CD1c-positive myeloid dendritic cell (primary cell): ENCODE measurements at regions not wholly inside any gene's neighbourhood (a gene's known extent, or its start where the extent isn't known, plus 50 kb on each side); places are given as distances from the start of the nearest gene placed in this dataset.
A peak's percentile ranks its signal among the peaks of the same experiment; 100 is the strongest.

Experiments used
- DNase-seq: peaks from one replicate; pipeline ENCODE4 v3.0.0-alpha.2; 2016; ENCODE audit errors: extremely low spot score

DNA sequence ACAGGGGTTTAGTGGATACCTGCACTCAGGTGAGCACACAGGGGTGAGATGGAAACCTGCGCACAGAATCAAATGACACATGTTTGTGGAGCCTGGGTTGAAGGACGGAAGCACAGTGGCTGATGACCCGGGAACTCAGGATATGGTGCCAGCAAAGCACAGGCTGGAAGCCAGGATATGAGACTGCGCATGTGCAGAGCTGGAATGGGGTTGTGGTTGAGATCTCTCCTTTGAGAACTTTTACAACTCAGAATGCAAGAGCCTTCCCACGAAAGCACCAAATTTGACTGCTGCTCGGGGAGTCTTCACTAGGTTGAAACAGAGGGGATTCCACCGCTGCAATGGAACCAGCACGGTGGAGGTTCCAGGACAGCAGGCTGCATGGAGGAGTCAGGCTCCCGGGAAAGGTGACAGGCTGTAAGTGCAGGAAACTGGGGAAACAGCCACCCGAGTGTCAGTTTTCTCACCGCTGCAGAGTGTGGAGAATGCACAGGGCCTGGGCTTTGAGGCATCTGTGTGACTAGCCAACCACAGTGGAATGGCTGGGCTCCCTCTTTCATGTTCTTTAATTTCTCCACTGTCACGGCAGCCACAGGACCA, 133.4 kb upstream of the TCERG1L start:
- no peak for DNase-seq

DNA sequence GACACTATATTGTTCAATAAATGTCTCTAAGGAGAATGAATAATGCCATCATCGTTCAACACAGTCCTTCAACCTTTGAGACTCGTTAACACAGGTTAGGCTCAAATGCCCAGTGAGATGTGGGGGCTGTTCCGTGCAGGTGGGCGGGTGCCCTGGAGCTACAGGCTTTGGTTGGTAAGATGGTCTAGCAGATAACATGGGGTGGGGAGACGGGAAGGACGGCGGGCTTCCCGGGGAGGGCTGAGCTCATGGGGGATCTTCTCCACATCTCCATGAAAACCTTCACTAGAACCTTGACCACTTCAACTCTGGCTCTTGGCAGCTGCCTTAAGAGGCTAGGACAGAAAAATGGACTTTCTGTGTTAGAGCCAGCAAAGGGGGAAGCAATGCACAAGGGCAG, 134.1 kb upstream of the TCERG1L start:
- no peak for DNase-seq

DNA sequence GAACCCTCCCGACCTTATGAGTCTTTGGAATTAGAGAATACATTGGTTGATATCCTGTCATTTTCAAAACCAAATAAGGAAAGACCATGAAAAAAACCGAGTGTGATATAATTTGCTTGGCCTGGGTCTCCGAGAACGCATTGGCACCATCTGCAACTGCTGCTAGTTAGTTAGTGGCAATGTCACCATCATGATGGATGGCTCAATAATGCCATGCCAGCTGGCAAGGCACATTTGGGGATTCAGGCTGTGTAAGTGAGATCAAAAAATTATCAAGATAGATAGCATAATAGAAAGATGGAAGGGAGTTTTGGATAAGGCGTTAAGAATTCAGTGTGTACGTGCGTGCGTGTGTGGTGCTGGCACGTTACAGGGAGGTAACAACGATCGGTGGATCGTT, 134.7 kb upstream of the TCERG1L start:
- DNase-seq, result no peak

DNA sequence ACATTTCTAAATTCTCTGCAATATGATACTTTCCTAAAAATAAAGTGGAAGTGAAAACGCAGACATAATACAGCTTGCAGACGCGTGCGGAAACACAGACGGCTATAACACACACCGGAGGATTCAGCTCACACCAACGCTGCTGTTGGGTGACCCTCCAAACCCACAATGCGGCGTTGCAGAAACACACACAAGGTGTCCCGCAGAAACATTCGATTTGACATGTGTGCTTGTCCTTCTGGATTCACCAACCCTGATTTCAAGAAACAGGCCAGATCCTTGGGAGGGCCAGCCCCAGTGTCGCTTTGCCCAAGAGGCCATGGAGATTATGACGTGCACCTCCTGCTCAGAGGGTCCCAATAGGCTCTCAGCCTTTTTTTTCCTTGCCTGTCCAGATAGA, 136.7 kb upstream of the TCERG1L start:
- DNase-seq, result no peak

DNA sequence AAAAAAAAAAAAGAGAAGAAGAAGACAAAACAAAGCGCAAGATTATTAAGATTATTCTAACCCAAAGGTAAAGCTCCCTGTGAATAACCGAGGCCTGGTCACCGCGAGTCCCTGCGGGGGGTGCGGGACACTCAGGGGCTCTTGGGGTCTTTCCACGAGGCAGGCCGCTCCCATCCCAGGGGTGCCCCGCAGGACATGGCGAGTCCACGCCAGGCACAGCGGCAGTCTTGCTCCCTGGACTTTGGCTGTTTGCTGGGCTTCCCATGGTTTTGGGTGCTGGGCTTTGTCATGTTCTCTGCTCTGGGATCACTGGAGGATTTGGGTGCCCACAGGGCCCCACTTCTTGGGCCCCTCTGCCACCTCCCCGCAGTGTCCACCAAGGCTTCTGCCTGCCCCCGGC, 137.4 kb upstream of the TCERG1L start:
- no peak for DNase-seq

DNA sequence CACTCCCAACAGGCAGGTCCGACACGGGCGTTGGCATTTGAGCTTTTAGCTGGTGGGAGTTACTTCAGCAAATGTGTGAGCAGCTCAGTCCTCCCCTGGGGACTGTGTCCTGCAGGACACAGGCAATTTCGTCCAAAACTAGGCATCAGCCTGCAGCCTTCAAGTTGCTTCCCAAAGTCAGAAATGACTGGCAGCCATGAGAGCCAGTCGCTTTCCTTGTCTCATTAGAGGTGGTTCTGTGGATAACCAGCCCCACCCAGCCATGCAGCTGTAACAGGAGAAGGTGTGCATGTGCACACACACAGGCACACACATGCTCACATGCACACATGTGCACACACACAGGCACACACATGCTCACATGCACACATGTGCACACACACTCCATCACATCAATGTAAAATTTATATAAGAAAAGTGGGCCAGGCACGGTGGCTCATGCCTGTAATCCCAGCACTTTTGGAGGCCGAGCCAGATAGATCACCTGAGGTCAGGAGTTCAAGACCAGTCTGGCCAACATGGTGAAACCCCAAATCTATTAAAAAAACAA, 138.8 kb upstream of the TCERG1L start:
- no peak for DNase-seq

DNA sequence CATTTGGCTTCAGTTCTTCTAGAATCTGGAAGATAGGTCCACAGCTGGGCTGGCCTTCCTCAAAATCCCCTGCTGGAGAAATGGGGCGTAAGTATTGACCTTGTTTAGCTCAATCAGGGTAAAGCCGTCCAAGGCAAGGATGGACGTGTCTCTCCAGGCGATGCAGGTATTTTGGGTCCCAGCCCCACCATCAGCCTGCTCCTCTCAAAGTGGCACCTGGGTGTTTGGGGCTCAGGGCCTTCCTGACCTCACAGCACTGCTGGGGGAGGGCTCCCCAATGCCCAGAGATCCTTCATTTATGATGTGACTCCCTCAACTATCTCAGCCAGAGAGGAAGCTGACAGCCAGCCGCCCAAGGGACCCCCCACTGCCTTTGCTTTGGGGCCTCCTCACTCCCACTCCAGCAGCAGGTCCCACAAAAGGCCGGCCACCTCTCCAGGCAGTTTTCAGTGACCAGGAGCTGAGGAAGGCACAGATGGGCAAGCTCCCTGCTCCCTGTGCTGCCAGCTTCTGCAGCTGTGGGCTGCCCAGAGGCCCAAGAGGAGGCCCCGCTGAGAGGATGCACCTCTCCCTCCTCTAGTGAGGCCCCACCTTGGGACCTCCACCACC, 140.0 kb upstream of the TCERG1L start:
- no peak for DNase-seq

DNA sequence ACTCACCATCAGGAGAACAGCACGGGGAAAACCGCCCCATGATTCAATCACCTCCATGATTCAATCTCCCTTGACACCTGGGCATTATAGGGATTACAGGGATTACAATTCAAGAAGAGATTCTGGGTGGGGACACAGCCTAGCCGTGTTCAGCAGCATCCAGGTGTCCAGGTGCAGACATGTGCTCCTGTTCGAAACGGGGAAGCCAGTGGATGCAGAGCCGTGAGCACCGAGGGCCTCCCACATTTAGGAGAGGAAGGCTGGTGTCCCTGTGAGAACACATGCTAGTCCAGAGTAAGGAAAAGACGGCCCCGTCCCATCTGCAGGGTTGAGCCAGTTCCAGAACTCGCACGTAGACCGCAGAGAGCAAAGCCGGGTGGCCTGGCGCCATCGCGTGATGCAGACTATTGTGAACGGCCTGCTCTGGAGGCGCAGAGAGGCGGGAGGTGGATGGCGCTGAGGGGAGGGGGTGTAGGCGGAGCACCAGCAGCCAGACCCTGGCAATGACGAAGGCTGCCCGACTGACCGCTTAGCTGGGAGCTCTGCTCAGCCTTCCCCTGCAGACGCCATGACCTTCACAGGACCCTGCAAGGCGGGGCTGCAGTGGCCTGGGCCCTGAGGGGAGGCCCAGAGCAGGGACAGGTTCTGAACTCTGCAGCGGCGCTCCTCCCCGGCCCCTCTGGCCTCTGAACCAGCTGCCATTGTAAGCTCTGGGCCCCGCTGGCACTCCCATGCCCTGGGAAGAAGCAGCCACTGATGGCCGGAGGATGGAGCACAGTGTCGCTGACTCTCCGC, 141.6 kb upstream of the TCERG1L start:
- no peak for DNase-seq

DNA sequence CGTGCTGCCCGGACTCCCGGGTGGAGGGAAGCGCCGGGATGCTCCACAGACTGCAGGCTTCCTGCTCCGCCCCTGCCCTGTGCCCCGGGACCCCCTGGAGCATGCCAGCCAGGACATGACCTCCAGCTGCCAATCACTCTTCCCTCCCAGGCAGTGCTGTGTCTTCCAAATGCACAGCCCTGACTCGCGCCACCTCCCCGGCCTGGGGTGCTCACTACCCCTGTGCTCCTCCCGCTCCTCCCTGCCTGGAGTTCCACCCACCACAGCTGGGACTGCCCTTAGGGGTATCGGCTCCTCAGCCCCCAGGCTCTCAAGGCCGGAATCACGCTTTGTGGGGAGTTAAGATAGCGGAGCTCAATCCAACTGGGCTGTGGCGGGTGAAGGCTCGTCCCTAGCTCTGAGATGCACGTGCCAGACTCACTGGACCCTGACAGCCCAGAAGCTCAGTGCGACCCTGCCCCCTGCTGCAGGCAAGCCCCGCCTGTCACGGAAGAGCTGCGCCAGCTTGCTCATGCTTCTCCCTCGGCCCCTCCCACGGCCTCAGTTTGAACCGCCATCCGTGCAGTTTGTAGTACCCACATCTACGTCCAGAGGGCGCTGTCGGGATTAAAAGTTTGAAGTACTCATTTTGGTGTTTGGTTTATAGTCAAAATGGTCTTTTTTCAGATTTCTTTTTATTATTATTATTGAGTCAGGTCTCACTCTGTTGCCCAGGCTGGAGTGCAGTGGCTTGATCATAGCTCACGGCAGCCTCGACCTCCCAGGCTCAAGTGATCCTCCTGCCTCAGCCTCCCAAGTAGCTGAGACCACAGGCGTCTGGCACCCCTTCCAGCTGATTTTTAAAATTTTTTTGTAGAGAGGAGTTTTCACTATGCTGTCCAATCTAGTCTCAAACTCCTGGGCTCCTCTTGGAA, 142.5 kb upstream of the TCERG1L start:
- DNase-seq, result peak; percentile 75

DNA sequence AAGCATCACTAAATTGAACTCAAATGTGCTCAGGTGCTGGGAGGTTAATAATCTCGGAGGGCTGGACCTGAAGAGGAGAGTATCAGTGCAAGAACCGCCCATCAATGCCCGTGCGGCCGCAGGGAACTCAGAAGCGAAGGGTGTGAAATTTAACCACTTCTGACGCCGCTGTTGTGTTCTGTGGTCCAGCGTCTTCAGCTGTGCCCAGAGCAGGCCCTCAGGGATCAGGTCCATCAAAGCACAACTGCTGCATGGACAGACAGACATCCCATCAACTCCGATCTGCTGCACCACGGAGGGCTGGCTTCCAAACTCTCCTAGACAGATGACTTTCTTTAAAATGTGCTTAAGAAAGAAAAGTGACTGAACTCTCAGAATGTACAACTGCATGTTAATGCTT, 144.9 kb upstream of the TCERG1L start:
- no peak for DNase-seq

DNA sequence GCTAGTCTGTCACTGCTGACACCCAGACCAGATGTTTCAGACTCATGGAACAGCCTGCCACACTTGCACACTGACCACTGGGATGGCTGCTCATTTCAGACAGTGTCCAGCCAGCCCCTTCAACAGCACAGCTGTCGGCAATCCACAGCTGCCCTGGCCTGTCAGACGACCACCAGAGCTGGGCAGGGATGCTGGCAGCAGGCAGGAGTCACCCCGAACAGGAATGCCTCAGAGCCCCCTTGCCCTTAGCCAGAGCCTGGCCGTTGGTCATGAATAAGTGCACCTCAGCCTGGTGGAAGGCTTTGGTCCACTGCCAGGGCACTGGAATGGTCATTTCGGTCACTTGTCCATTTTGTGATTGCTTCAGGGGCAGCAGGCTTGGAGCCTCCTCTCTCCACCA, 149.6 kb upstream of the TCERG1L start:
- no peak for DNase-seq

DNA sequence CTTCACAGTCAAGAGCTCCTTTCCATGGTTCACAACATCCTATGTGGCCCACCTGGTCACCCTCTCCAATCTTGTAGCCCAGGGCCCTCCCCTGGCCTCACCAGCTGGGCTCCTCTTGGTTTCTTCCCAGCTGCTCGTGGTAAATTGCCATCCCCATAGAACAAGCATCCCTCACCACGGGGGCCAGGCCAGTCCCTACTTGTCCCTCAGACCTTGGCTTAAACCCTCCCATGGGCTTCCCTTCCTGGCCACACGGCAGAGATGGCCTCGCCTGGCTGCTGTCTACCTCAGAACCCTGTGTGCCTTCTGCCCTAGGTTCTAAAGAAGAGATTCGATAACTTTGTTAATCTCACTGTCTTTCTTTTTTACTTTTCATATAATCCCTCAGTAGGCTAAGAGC, 153.3 kb upstream of the TCERG1L start:
- no peak for DNase-seq

DNA sequence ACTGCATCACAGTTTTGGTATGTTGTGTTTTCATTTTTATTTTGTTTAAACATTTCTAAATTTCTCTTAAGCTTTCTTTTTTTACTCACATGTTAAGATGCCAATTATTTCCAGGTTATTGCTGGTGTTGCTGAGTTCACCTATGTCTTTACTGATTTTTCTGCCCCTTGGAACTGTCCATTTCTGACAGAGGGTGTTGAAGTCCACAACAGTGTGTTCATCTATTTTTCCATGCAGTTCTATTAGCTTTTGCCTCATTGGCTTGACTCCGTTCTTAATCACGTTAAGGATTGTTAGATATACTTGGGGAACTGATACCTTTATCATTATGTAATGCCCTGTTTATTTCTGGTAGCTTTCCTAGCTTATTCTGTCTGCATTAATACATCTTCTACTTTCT, 158.0 kb upstream of the TCERG1L start:
- DNase-seq, result no peak

DNA sequence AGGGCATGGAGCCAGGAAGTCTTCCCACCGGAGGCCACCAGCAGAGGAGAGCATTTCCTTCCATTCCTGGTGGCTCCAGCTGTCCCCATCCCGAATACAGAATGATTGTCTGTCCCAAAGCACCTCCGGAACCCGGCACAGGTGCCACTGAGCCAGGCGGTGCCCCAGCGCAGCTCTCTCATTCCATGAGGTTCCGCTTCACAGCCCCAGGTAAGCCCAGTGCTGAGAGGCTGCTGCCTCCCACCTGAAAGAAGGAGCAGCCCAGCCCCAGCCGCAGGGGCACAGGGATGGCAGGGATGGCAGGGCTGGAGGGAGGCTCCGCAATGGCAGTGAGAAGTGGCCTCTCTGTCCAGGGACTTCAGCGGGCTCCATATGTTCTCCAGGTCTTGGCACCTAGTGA, 162.1 kb upstream of the TCERG1L start:
- DNase-seq, result no peak

DNA sequence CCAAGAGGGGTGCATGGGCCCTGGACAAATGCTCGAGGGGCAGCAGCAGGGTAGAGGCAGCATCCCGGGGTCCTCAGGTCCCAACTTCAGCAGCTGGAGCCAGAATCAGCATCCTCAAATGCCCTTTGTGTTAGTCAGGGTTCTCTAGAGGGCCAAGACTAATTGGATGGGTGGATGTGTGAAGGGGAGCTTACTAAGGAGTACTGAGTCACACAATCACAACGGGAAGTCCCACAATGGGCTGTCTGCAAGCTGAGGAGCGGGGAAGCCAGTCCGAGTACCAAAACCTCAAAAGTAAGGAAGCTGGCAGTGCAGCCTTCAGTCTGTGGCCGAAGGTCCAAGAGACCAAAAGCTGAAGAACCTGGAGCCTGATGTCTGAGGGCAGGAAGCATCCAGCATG, 162.9 kb upstream of the TCERG1L start:
- no peak for DNase-seq

DNA sequence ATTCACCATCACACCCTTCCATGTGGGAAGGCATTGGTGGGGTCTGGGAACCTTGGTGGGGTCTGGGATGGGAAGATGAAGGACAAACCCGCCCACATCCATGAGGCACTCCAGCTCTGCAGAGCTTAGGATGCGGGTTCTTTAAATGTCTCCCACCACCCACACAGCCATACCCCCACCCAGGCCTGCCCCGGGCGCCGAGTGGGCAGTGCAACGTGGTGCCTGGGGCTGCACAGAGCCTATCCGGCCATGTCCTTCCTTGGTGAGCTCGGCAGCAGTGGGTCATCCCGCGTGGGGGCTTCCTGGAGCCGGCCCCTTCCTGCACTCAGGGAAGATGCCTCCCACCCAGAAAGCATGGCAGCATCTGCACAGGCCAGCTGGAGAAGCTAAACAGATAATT, 163.5 kb upstream of the TCERG1L start:
- no peak for DNase-seq

DNA sequence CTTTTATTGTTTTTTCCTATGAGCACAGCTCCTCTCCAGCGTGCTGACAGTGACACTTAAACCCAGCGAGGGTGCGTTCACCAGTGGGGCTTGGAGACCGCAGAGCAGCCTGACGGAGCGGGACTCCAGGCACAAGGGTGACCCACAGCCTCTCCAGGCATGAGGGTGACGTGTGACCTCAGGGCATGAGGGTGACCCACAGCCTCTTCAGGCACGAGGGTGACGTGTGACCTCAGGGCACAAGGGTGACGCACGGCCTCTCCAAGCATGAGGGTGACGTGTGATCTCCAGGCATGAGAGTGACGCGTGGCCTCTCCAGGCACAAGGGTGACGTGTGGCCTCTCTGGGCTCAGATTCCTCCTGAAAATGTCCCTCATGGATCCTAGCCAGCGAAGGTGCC, 164.3 kb upstream of the TCERG1L start:
- no peak for DNase-seq

DNA sequence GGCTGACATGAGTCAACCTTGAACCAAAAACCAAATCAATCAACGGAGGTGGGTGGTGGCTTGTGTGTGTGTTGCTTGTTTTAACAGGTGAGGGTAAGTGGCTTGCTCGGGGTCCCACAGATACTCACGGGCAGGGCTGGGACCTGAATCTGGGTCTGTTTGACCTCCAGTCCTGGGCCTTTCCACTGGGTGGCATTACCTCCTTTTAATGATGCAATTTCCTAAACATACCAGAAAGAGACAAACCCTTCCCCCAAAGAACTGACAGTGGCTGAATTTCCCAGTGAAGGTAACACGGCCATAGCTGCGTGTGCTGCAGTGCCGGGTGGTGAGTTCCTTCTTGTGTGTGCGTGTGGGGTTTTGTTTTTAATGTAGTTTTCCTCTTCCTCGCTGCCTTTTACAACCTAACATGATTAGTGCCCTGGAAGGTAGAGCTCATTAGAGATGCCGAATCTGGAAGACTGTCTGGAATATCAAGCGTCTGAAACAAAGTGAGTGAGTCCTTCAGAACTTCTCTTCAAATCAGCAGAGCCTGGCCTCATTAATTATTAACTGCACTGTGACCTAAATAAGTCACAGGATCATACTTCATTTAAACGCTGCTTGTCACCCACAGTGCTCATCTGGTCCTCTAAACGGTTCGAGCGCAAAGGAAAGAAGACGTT, 166.1 kb upstream of the TCERG1L start:
- no peak for DNase-seq

DNA sequence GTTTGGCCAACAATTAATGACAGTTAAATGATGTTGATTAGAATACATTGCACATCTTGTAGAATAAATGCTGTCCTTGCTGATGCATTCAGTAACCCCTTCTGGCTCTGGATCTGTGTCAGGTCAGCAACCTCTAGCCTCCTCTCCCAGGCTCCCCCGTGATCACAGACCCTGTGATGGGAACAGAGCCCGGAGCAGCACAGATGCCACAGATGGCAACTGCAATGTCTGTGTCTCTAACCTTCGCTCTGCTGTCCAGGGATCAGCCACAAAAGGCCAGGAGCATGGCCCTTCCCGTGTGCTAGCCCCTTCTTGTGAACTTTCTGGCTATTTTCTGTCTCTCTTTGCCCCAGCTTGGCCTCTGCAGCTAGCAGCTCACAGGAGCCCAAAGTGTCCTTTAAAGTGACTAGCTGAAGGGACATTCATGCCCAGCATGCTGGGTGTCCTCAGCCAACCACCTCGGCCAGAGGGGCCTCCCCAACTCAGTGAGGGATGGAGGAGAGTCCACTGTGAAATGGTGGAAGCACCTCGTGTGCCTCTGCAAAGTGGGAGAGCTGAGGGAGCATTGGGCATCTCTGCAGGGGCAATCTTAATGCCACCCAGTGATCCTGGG, 167.0 kb upstream of the TCERG1L start:
- no peak for DNase-seq

DNA sequence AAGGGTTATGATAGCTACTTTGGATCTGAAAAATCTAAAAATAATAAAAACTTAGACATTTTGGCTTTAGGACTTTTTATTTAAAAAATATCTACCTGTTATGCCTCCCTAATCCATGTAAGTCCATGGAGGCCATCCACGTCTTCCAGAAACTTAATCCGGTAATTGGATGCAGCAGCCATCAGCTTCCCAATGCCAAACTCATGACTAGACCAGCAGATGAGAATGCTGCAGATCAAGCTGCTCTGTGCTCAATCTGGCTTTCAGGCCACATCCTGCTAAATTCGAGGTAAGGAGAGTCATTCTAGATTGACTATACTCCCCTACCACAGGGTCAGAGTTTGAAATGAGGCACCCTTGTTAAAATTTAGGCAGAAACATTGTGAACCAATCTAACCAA, 168.5 kb upstream of the TCERG1L start:
- DNase-seq, result no peak

DNA sequence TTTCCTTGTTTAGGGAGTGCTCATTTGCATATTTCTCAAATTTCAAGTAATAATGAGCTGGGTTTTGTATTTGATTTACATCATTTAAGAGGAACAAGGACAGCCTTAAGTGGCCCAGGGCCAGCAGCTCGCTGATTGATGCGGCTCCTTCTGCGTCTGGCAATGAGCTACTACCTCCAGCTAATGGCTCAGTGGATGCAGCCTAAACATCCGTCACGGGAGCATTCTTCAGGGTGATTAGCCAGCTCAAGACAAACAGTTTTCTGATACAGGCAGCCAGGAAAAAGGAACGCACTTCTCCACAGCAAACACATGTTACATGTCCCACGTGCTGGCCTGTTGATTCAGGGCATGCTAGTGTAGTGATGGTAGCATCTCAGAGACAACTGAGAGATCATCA, 169.3 kb upstream of the TCERG1L start:
- DNase-seq, result no peak
